Glomerular endothelial cell (primary cell): ENCODE measurements at regions not wholly inside any gene's neighbourhood (a gene's known extent, or its start where the extent isn't known, plus 50 kb on each side); places are given as distances from the start of the nearest gene placed in this dataset.

Experiments
- DNase-seq: peaks from one replicate; pipeline ENCODE4 v3.0.0-alpha.2; 2011; ENCODE audit warnings: low read depth, low spot score; ENCODE audit errors: extremely low read depth

DNA sequence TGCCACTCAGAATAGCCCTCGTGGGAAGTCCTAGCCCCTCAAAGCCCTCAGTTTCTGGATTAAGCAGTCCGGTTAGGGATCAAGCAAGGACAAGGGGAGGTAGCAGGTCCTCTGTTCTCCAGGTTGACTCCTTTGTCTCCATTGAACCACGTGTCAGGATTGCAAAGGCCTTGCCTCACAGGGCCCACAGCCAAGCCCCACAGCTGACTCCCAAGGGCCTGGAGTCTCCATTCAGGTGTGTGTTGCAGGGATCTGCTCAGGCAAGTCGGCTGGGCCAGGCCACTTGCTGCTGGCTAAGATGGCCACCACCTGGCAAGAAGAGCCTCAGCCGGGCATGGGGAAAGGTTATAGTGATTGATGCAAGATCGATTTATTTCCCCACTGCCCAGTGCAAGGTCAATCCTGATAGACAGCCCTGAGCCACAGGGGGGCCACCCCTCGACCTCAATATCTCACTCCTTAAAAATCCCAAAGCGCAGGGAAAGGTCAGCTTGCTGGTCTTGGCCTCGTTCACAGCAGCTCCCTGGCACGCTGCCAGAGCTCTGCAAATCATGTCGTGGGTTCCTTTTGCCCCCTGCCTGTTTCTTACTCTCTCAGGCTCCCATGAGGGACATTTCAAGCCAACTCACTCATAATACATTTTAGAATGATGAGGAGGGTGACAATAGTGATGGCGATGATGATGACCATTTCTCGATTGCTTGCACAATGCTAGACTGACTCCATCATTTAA, 75.9 kb downstream of the EDN3 start:
- no peak for DNase-seq

DNA sequence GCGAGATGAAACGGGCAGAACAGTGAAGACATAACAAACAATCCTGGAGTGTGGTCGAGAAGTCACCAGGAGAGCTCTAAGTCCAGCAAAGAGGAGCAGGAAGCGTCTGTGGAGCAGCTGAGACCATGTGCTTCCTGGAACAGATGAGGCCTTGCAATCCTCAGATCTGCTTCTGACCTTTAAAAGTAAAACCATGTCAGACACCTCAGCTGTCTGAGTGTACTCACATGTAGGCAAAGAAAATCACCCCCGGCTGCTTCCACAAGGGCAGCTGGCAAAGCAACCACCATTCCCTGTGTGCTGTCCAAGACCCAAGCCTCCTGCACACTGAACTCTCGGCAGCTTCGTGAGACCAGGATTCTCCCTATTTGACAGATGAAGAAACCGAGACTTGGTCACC, 76.6 kb downstream of the EDN3 start:
- DNase-seq: no peak

DNA sequence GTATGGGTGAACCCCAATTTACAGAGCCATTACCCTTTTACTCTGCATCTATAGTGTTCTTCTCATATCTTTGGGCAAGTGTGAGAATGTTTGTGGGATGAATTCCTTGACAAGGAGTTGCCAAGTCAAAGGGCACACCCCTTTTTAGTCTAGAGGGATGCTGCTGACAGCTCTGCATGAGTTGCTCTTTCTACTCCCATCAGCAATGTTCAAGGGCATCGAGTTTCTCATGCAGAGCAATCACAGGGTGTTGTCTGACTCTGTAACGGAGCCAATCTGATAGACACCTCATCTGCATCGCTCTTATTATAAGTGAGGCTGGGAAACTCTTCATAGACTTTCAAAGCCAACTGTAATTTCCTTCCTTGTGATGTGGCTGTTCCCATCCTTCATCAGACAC, 77.4 kb downstream of the EDN3 start:
- no peak for DNase-seq

GRCh38 chr20:59378396-59378795, 78.0 kb downstream of the EDN3 start:
- no peak for DNase-seq

DNA sequence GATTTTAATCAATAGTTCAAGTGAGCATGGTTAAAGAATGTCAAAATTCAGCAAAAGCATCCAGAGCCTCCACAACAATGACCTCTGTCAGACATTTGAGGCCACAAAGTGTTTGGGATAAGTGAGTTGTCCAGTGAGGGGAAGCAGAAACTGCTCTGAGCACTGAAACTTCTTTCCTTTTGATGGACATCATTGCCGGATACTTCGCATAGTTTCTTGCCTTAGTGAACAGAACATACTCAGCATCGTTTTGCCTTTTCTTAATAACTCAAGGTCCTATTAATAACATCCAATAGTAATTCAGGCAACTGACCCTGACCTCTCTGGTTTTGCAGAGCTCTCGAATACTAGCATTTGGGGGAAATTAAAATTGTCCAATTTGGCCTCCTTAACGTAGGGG, 78.6 kb downstream of the EDN3 start:
- DNase-seq: no peak

DNA sequence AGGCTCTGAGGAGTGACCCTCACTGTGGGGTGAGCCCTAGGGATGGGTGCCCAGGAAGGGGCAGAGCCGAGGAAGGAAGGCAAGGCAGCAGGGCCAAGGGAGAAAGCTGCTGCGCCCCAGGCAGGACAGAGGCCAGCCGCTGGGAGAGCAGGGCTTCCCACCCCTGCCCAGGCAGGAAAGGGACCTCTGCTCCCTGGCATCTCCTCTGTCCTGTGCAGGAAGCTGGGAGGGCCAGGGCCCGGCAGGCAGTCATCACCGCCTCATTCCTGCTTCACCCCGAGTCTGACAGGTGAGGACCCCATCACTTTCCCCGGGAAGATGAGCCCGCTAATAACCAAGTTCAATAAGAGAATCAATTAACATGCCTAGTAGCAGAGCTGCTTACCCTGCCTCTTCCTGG, 81.3 kb downstream of the EDN3 start:
- no peak for DNase-seq

DNA sequence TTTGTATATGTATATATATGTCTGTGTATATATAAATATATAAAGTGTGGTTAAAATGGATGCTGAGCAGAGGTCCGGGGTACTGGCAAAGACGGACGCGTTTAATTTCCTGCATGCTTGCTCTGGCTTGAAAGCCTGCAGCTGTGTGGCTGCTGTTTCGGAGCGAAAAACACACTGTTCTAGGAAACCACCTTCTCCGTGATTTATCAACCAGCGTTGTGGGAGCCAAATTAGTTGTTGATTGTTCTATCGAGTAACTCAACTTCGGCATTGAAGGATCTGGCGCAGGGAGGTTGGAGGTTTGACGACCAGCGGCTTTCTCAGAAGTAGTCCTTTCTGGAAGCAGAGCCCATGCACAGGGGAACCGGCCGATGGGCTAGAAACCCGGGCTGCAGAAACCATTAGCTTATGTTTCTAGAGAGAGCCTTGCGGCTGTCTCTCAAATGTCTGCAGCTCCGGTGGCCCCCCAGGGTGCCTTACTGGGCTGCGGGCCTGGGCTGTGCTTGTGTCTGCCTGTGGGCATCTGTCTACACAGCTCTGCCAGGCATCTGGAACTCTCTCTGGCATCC, 81.8 kb downstream of the EDN3 start:
- no peak for DNase-seq

GRCh38 chr20:59382907-59383306, 82.5 kb downstream of the EDN3 start:
- no peak for DNase-seq

DNA sequence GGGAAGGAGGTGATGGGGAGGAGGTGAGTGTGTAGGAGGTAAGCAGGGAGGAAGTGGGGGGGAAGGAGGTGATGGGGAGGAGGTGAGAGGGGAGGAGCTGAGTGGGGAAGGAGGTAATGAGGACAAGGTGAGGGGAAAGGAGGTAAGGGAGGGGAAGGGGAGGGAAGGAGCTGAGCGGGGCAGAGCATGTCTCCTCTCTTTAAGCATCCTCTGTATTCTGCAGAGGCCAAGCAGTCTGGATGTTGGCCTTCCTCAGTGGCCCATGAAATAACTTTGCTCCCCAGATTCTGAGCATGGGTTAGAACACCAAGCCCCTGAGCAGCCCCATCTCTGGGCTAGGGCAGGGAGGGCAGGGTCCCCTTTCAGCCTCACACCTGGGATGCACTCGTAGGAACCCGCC, 84.6 kb downstream of the EDN3 start:
- no peak for DNase-seq

GRCh38 chr20:59385480-59385879, 85.1 kb downstream of the EDN3 start:
- DNase-seq: no peak

DNA sequence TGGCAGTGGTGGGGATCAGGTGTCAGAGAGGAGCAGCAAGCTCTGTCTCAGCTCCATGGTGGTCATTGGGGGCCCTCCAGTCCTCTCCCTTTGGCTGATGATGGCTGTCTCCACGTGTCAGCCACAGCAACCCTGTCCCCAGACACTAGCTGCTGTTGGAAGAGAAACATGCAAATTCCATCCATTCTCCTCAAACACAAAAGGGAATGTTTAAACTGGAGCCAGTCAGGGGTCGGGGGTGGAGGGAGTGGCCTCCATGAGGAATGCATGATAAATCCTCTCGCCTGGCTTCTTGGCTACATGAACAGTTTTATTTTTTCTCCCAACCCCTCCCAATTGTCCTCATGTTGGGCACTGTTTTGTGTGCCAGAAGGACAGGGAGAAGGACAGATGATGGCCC, 86.4 kb downstream of the EDN3 start:
- DNase-seq: no peak

GRCh38 chr20:59387891-59388290, 87.5 kb downstream of the EDN3 start:
- no peak for DNase-seq

- DNase-seq: no peak
Measured at GRCh38 chr20:59388402-59388801, 88.0 kb downstream of the EDN3 start.

DNA sequence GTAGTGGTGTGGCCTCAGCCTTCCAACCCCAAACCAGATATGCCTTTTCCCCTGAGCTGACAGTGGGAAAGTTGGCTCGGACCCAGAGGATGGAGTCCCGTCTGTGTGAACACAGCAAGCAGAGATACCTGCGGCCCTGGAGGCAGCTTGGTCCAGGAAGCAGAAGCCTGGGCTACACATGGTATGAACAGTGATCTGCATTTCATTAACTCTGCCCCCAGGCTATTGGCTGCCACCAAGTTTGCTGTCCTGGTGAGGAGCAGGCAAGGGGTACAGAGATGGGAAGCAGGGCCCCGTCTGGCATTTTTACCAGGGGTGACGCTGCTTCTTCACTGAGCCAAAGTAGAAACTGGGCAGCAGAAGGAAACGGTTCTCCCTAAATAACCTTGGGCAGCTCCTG, 90.0 kb downstream of the EDN3 start:
- no peak for DNase-seq

DNA sequence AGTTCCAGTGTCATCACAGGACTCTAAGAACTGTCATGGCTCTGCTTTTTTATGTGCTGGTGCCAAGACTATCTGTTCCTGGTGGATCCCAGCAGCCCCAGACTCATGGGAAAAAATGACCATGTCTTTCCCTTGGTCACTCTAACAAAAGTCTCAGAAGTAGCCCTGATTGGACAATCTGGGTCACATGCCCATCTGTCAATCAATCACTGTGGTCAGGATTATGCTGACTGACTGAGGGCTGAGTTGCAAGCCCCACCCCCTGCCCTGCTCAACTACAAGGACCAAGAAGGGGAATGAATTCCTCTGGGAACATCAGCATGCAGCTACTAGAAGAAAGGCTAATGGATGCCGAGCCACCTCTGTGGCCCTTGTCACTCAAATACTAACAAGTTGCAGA, 91.6 kb downstream of the EDN3 start:
- DNase-seq: no peak

- no peak for DNase-seq
Measured at GRCh38 chr20:59392736-59393135, 92.3 kb downstream of the EDN3 start.

GRCh38 chr20:59393142-59393541, 92.7 kb downstream of the EDN3 start:
- no peak for DNase-seq

DNA sequence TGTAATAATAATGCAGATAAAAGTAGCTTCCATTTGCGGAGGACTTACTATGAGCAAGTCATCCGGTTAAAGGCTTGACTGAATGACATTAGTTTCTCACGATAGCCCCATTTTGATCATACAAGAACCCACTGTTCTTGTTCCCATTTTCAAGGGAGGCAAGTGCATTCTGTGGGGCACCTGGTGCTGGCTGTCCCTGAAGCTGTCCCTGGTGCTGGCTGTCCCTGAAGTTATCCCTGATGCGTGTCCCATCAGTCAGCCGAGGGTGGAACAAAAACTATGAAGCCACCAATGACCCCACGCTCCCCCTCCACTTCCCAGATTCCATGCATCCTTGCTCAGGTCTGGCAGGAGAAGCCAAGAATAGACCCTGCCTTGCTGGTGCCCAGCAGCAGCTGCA, 95.3 kb downstream of the EDN3 start:
- no peak for DNase-seq

GRCh38 chr20:59398537-59399205, 98.3 kb downstream of the EDN3 start:
- no peak for DNase-seq

DNA sequence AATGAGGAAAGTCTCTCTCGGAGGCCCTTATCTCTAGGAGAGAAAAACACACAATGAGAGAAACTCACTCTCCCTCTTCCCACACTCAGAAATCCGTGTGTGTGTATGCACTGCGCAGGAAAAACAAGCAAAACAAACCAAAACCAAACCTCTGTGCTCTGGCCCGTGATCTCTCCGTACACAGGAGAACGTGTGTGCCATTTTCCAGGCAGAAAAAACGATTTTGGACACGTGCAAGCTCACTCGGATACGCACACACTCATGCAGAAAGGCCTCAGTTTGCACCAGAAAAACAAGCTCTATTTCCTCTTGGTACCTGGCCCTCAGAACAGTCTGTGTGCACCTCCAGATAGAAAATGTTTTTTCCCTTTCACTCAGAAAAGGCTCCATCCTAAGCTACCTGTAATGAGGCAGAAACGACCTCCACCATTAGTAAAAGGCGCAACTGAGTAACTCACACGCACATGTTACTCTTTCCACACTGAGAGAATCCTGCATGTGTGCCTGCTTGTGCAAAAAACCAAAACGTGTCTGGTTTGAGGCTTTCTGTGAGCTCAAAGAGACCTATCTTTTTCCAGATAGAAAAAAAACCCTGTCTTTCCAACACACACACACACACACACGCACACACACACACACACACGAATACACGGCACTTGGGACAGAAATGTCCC, 99.2 kb downstream of the EDN3 start:
- no peak for DNase-seq

- no peak for DNase-seq
Measured at GRCh38 chr20:59400708-59401107, 100.3 kb downstream of the EDN3 start.

- DNase-seq: no peak
Measured at GRCh38 chr20:59402681-59403080, 102.3 kb downstream of the EDN3 start.
